Thyroid gland (tissue), 4 donors: ENCODE measurements at regions not wholly inside any gene's neighbourhood (a gene's known extent, or its start where the extent isn't known, plus 50 kb on each side); places are given as distances from the start of the nearest gene placed in this dataset.
"Not testable (repeated sequence)": the region's sequence is repeated elsewhere in the genome, so short reads cannot be mapped to it uniquely, and the experiment has no call there.

ENCODE experiments used
- POLR2A ChIP-seq, 2 donors: fragments of 450-650 bp; IDR thresholded peaks; one replicate each; pipeline ENCODE4 v1.6.1; 2017; ENCODE audit warnings: antibody characterized with exemption in 2 of 2, mild to moderate bottlenecking in 2 of 2, moderate library complexity in 1 of 2
- TF ChIP-seq, protein P1 (sequence below), 6 experiments: fragments of 200-600 bp in 3 of 6; fragments of 450-650 bp in 3 of 6; sonication (generic) in 3 of 6; IDR thresholded peaks; one replicate each; pipeline ENCODE4 v1.5.1; 2016 to 2019; ENCODE audit warnings: antibody characterized with exemption in 6 of 6, mild to moderate bottlenecking in 2 of 6, inconsistent platforms in 1 of 6, moderate library complexity in 1 of 6

- TF ChIP-seq POLR2A (IDR thresholded peaks at IDR 0.05): not testable (repeated sequence)
- TF ChIP-seq, protein P1, sequence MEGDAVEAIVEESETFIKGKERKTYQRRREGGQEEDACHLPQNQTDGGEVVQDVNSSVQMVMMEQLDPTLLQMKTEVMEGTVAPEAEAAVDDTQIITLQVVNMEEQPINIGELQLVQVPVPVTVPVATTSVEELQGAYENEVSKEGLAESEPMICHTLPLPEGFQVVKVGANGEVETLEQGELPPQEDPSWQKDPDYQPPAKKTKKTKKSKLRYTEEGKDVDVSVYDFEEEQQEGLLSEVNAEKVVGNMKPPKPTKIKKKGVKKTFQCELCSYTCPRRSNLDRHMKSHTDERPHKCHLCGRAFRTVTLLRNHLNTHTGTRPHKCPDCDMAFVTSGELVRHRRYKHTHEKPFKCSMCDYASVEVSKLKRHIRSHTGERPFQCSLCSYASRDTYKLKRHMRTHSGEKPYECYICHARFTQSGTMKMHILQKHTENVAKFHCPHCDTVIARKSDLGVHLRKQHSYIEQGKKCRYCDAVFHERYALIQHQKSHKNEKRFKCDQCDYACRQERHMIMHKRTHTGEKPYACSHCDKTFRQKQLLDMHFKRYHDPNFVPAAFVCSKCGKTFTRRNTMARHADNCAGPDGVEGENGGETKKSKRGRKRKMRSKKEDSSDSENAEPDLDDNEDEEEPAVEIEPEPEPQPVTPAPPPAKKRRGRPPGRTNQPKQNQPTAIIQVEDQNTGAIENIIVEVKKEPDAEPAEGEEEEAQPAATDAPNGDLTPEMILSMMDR (IDR thresholded peaks at IDR 0.05): not testable (repeated sequence)
These were observed 504.1 kb upstream of the SYNCRIP start for GRCh38 chr6:86146751-86147150.
